ENCODE measurements at regions not wholly inside any gene's neighbourhood (a gene's known extent, or its start where the extent isn't known, plus 50 kb on each side); places are given as distances from the start of the nearest gene placed in this dataset.

GRCh38 chr11:40029391-40029790 is 1430.1 kb downstream of the LRRC4C start:
- no peak for TF ChIP-seq ZFX (IDR thresholded peaks at IDR 0.05; ENCODE audit: borderline replicate concordance)
- TF ChIP-seq, protein P1, sequence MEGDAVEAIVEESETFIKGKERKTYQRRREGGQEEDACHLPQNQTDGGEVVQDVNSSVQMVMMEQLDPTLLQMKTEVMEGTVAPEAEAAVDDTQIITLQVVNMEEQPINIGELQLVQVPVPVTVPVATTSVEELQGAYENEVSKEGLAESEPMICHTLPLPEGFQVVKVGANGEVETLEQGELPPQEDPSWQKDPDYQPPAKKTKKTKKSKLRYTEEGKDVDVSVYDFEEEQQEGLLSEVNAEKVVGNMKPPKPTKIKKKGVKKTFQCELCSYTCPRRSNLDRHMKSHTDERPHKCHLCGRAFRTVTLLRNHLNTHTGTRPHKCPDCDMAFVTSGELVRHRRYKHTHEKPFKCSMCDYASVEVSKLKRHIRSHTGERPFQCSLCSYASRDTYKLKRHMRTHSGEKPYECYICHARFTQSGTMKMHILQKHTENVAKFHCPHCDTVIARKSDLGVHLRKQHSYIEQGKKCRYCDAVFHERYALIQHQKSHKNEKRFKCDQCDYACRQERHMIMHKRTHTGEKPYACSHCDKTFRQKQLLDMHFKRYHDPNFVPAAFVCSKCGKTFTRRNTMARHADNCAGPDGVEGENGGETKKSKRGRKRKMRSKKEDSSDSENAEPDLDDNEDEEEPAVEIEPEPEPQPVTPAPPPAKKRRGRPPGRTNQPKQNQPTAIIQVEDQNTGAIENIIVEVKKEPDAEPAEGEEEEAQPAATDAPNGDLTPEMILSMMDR (IDR thresholded peaks at IDR 0.05), result no peak
- H3K27ac ChIP-seq, result no peak overlapping the region

- no peak for TF ChIP-seq ZFX (IDR thresholded peaks at IDR 0.05; ENCODE audit: borderline replicate concordance)
- TF ChIP-seq, protein P1 (IDR thresholded peaks at IDR 0.05), result no peak
- no peak overlapping the region for H3K27ac ChIP-seq
These were observed 1431.7 kb downstream of the LRRC4C start for GRCh38 chr11:40027720-40028119.

- no peak overlapping the region for H3K27ac ChIP-seq
- TF ChIP-seq, protein P1 (IDR thresholded peaks at IDR 0.05), result no peak
- TF ChIP-seq ZFX (IDR thresholded peaks at IDR 0.05; ENCODE audit: borderline replicate concordance), result no peak
These were observed 1435.7 kb downstream of the LRRC4C start for GRCh38 chr11:40023724-40024123.

- H3K27ac ChIP-seq, result no peak overlapping the region
- TF ChIP-seq ZFX (IDR thresholded peaks at IDR 0.05; ENCODE audit: borderline replicate concordance), result no peak
- TF ChIP-seq, protein P1 (IDR thresholded peaks at IDR 0.05), result no peak
These were observed 1449.4 kb downstream of the LRRC4C start for GRCh38 chr11:40010011-40010410.

DNA sequence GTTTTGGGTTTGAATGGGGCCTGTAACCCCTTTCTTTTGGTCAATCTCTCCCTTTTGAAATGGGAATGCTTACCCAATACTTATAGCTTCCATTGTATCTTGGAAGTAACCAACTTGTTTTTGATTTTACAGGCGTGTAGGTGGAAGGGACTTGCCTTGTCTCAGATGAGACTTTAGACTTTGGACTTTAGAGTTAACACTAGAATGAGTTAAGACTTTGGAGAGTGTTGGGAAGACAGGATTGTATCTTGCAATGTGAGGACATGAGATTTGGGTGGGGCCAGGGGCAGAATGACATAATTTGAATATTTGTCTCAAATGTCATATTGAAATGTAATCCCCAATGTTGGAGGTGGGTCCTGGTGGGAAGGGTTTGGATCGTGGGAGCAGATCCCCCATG is 1466.9 kb downstream of the LRRC4C start:
- TF ChIP-seq, protein P1 (IDR thresholded peaks at IDR 0.05), result no peak
- no peak for TF ChIP-seq ZFX (IDR thresholded peaks at IDR 0.05; ENCODE audit: borderline replicate concordance)

GRCh38 chr11:39990421-39990831 is 1469.0 kb downstream of the LRRC4C start:
- H3K27ac ChIP-seq, result no peak overlapping the region
- TF ChIP-seq ZFX (IDR thresholded peaks at IDR 0.05; ENCODE audit: borderline replicate concordance), result no peak
- TF ChIP-seq, protein P1 (IDR thresholded peaks at IDR 0.05), result no peak

More for the DNA sequence above, 1466.9 kb downstream of the LRRC4C start:
- H3K27ac ChIP-seq, result 0 out of 2 replicates have a peak overlapping the region, but pooled peaks have one; percentile 17

DNA sequence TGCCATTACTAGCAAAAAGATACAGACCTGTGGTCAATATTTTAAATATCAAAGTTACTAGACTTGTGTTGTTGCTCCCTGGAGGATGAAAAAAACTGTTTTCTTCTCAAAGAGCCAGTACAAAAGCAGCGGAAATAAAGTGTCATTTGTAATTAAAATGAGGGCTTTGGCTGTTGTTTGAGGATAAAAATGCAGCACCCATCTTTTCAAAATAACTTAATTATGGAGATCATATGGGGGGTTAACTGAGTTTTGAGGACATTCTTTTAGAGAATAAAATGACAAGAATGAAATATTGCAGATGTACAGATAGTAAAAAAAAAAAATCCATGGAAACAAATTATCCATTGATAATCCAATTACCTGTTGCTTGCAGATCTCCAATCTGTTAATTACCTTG is 1484.4 kb downstream of the LRRC4C start:
- TF ChIP-seq, protein P1 (IDR thresholded peaks at IDR 0.05), result no peak
- TF ChIP-seq ZFX (IDR thresholded peaks at IDR 0.05; ENCODE audit: borderline replicate concordance), result no peak
- no peak overlapping the region for H3K27ac ChIP-seq

All from 22Rv1 (cell line).